ENCODE measurements at regions not wholly inside any gene's neighbourhood (a gene's known extent, or its start where the extent isn't known, plus 50 kb on each side); places are given as distances from the start of the nearest gene placed in this dataset.

GRCh38 chr15:75145027-75145841 lies 56.4 kb upstream of the C15orf39 start (continued):
- TF ChIP-seq ZNF281 (CRISPR knock-in tag; IDR thresholded peaks at IDR 0.05) (no peak), ERG (CRISPR knock-in tag; IDR thresholded peaks at IDR 0.05) (no peak), GTF2I (CRISPR knock-in tag; conservative IDR thresholded peaks at IDR 0.05) (no peak), E2F5 (CRISPR knock-in tag; IDR thresholded peaks at IDR 0.05) (no peak), NFE2L1 (CRISPR knock-in tag; IDR thresholded peaks at IDR 0.05) (no peak), PRDM15 (CRISPR knock-in tag; IDR thresholded peaks at IDR 0.05) (no peak), JAZF1 (CRISPR knock-in tag; IDR thresholded peaks at IDR 0.05) (no peak), ZNF423 (CRISPR knock-in tag; IDR thresholded peaks at IDR 0.05) (no peak), RORB (CRISPR knock-in tag; IDR thresholded peaks at IDR 0.05) (no peak), IRF1 (CRISPR knock-in tag; IDR thresholded peaks at IDR 0.05) (no peak), ZBTB43 (CRISPR knock-in tag; IDR thresholded peaks at IDR 0.05) (no peak), MXD4 (CRISPR knock-in tag; IDR thresholded peaks at IDR 0.05; ENCODE audit: borderline replicate concordance) (no peak), NR3C1 (CRISPR knock-in tag; conservative IDR thresholded peaks at IDR 0.05; ENCODE audit: low read depth) (no peak), TCF7 (CRISPR knock-in tag; IDR thresholded peaks at IDR 0.05; ENCODE audit: low read depth) (no peak)

- ATAC-seq (no peak), DNase-seq (ENCODE audit: low spot score) (no peak)
- ChIA-PET POLR2A (no interaction called here), CTCF (no interaction called here)
- H3K4me3 Mint-ChIP-seq, result no peak overlapping the region
- peaks cover 38% of the 10 kb centered on the region for H3K9me3 Mint-ChIP-seq
- H3K27ac Mint-ChIP-seq, result no peak overlapping the region
- H3K36me3 Mint-ChIP-seq, result peaks cover 15% of the 10 kb centered on the region
- no peaks in the 10 kb centered on the region for H3K4me1 Mint-ChIP-seq
- peaks cover 7% of the 10 kb centered on the region for H3K27me3 Mint-ChIP-seq (ENCODE audit: low read depth)
- no peak for TF ChIP-seq USF1 (CRISPR knock-in tag; IDR thresholded peaks at IDR 0.05)
- TF ChIP-seq NFATC4 (CRISPR knock-in tag; IDR thresholded peaks at IDR 0.05), result no peak
- TF ChIP-seq NFE2L1 (CRISPR knock-in tag; IDR thresholded peaks at IDR 0.05), result no peak
- TF ChIP-seq KAT7 (CRISPR knock-in tag; IDR thresholded peaks at IDR 0.05; ENCODE audit: borderline replicate concordance), result no peak
- no peak for TF ChIP-seq NR1H2 (CRISPR knock-in tag; IDR thresholded peaks at IDR 0.05)
- TF ChIP-seq ATF6 (CRISPR knock-in tag; IDR thresholded peaks at IDR 0.05), result no peak
- no peak for TF ChIP-seq ATF3 (CRISPR knock-in tag; conservative IDR thresholded peaks at IDR 0.05)
- TF ChIP-seq ZNF423 (CRISPR knock-in tag; IDR thresholded peaks at IDR 0.05), result no peak
These were observed 53.4 kb upstream of the C15orf39 start for GRCh38 chr15:75148280-75148679.
